ENCODE measurements at regions not wholly inside any gene's neighbourhood (a gene's known extent, or its start where the extent isn't known, plus 50 kb on each side); places are given as distances from the start of the nearest gene placed in this dataset.
"Not testable (repeated sequence)": the region's sequence is repeated elsewhere in the genome, so short reads cannot be mapped to it uniquely, and the experiment has no call there.

DNA sequence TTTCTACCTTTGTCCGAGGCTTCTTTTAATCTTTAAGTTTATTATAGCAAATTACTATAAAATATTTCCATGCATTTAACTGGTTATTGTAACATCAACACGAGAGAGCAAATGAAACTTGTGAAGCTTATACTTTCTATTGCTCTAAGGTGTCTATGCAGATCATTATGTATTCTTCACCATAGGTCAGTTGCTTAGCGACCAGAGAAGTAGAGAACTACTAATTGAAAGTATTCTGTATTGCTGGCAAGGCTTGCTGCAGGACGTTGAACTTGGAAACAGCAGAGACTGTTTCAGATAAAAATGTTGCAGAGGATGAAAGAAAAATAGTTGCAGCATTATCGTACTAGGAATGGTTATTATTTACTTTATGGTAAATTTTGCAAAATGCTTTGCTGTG, 933.6 kb upstream of the FOXG1 start:
- not testable (repeated sequence) for H3K79me2 ChIP-seq (ENCODE audit: insufficient read depth, low read length); H4K20me1 ChIP-seq (ENCODE audit: low read depth, low read length); H3F3A ChIP-seq (ENCODE audit: insufficient read depth); H2AFZ ChIP-seq (ENCODE audit: low read depth, low read length, severe bottlenecking); H3K4me3 ChIP-seq (ENCODE audit: insufficient read depth, low read length, poor library complexity, severe bottlenecking); H3K9me3 ChIP-seq (ENCODE audit: insufficient read depth, low read length); H3K27ac ChIP-seq (ENCODE audit: low read depth, low read length); H3K36me3 ChIP-seq (ENCODE audit: low read length); H3K27me3 ChIP-seq (ENCODE audit: low read length); H3K9ac ChIP-seq (ENCODE audit: low read length); H3K9me2 ChIP-seq (replicated peaks; ENCODE audit: insufficient read depth, low read length); H3K4me2 ChIP-seq (ENCODE audit: low read depth, low read length, poor library complexity, severe bottlenecking)

DNA sequence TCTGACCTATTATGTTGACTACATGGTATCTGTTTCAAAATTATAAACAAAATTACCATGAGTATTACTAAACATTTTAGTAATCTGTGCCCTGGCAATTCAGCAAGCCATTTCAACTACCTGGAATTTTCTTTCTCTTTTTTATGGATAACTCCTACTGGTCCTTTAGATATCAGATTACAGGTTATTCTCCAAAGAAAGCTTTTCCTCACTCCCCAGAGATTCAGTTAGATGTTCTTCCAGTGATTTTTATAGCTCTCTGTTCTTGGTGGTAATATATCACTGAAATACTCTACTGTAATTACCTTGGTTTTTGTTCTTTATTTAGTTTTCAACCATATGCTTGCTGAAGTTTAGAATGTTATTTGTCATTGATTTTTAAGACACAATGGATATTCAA, 930.2 kb upstream of the FOXG1 start:
- Histone ChIP-seq H3F3A (ENCODE audit: insufficient read depth) (no peaks in the 10 kb centered on the region), H3K9ac (ENCODE audit: low read length) (no peak overlapping the region), H4K20me1 (ENCODE audit: low read depth, low read length) (no peaks in the 10 kb centered on the region), H3K27ac (ENCODE audit: low read depth, low read length) (no peak overlapping the region), H3K4me3 (ENCODE audit: insufficient read depth, low read length, poor library complexity, severe bottlenecking) (no peak overlapping the region), H3K79me2 (ENCODE audit: insufficient read depth, low read length) (no peaks in the 10 kb centered on the region), H3K4me2 (ENCODE audit: low read depth, low read length, poor library complexity, severe bottlenecking) (no peak overlapping the region), H3K36me3 (ENCODE audit: low read length) (no peaks in the 10 kb centered on the region), H3K9me2 (replicated peaks; ENCODE audit: insufficient read depth, low read length) (no peaks in the 10 kb centered on the region), H3K9me3 (ENCODE audit: insufficient read depth, low read length) (no peaks in the 10 kb centered on the region), H2AFZ (ENCODE audit: low read depth, low read length, severe bottlenecking) (no peak overlapping the region), H3K27me3 (ENCODE audit: low read length) (no peaks in the 10 kb centered on the region)
- TF ChIP-seq EZH2phosphoT487 (conservative IDR thresholded peaks at IDR 0.05; ENCODE audit: low read length): no peak
- TF ChIP-seq, protein P1, sequence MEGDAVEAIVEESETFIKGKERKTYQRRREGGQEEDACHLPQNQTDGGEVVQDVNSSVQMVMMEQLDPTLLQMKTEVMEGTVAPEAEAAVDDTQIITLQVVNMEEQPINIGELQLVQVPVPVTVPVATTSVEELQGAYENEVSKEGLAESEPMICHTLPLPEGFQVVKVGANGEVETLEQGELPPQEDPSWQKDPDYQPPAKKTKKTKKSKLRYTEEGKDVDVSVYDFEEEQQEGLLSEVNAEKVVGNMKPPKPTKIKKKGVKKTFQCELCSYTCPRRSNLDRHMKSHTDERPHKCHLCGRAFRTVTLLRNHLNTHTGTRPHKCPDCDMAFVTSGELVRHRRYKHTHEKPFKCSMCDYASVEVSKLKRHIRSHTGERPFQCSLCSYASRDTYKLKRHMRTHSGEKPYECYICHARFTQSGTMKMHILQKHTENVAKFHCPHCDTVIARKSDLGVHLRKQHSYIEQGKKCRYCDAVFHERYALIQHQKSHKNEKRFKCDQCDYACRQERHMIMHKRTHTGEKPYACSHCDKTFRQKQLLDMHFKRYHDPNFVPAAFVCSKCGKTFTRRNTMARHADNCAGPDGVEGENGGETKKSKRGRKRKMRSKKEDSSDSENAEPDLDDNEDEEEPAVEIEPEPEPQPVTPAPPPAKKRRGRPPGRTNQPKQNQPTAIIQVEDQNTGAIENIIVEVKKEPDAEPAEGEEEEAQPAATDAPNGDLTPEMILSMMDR (IDR thresholded peaks at IDR 0.05; ENCODE audit: insufficient read depth, low read length, poor library complexity, severe bottlenecking): no peak

DNA sequence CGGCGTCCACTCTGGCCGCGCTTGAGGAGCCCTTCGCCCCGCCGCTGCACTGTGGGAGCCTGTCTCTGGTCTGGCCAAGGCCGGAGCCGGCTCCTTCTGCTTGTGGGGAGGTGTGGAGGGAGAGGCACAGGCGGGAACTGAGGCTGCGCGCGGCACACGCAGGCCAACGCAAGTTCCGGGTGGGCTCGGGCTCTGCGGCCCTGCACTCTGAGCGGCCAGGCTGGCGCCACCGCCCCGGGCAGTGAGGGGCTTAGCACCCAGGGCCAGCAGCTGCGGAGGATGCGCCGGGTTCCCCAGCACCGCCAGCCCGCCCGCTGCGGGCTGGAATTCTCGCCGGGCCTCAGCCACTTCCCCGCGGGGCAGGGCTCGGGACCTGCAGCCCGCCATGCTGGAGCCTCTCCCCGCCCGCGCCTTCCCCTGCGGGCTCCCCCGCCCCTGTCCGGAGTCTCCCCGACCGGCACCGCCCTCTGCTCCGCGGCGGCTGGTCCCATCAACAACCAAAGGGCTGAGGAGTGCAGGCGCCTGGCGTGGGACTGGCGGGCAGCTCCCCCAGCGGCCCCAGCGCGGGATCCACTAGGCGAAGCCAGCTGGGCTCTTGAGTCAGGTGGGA, 921.2 kb upstream of the FOXG1 start:
- Histone ChIP-seq H3K9me3 (ENCODE audit: insufficient read depth, low read length) (no peaks in the 10 kb centered on the region), H3K36me3 (ENCODE audit: low read length) (no peaks in the 10 kb centered on the region), H3K27ac (ENCODE audit: low read depth, low read length) (no peak overlapping the region), H3K27me3 (ENCODE audit: low read length) (no peaks in the 10 kb centered on the region), H3K79me2 (ENCODE audit: insufficient read depth, low read length) (no peaks in the 10 kb centered on the region), H3K4me3 (ENCODE audit: insufficient read depth, low read length, poor library complexity, severe bottlenecking) (no peak overlapping the region), H3K4me2 (ENCODE audit: low read depth, low read length, poor library complexity, severe bottlenecking) (no peak overlapping the region), H4K20me1 (ENCODE audit: low read depth, low read length) (no peaks in the 10 kb centered on the region), H3F3A (ENCODE audit: insufficient read depth) (no peaks in the 10 kb centered on the region), H3K9me2 (replicated peaks; ENCODE audit: insufficient read depth, low read length) (no peaks in the 10 kb centered on the region), H3K9ac (ENCODE audit: low read length) (no peak overlapping the region), H2AFZ (ENCODE audit: low read depth, low read length, severe bottlenecking) (no peak overlapping the region)
- TF ChIP-seq, protein P1 (IDR thresholded peaks at IDR 0.05; ENCODE audit: insufficient read depth, low read length, poor library complexity, severe bottlenecking): no peak
- TF ChIP-seq EZH2phosphoT487 (conservative IDR thresholded peaks at IDR 0.05; ENCODE audit: low read length): no peak

DNA sequence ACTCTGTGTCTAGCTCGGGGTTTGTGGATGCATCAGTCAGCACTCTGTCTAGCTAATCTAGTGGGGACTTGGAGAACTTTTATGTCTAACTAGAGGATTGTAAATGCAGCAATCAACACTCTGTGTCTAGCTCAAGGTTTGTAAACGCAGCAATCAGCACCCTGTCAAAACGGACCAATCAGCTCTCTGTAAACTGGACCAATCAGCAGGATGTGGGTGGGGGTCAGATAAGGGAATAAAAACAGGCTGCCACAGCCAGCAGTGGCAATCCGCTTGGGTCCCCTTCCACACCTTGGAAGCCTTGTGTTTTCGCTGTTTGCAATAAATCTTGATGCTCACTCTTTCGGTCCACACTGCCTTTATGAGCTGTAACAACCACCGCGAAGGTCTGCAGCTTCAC, 920.7 kb upstream of the FOXG1 start:
- H3K27ac ChIP-seq (ENCODE audit: low read depth, low read length): no peak overlapping the region
- H3K9ac ChIP-seq (ENCODE audit: low read length): no peak overlapping the region
- no peaks in the 10 kb centered on the region for H3K9me3 ChIP-seq (ENCODE audit: insufficient read depth, low read length)
- H3K79me2 ChIP-seq (ENCODE audit: insufficient read depth, low read length): no peaks in the 10 kb centered on the region
- H4K20me1 ChIP-seq (ENCODE audit: low read depth, low read length): no peaks in the 10 kb centered on the region
- no peak overlapping the region for H2AFZ ChIP-seq (ENCODE audit: low read depth, low read length, severe bottlenecking)
- no peak overlapping the region for H3K4me2 ChIP-seq (ENCODE audit: low read depth, low read length, poor library complexity, severe bottlenecking)
- H3K36me3 ChIP-seq (ENCODE audit: low read length): no peaks in the 10 kb centered on the region
- H3K27me3 ChIP-seq (ENCODE audit: low read length): no peaks in the 10 kb centered on the region
- H3F3A ChIP-seq (ENCODE audit: insufficient read depth): no peaks in the 10 kb centered on the region
- no peaks in the 10 kb centered on the region for H3K9me2 ChIP-seq (replicated peaks; ENCODE audit: insufficient read depth, low read length)
- TF ChIP-seq, protein P1 (IDR thresholded peaks at IDR 0.05; ENCODE audit: insufficient read depth, low read length, poor library complexity, severe bottlenecking): no peak
- no peak for TF ChIP-seq EZH2phosphoT487 (conservative IDR thresholded peaks at IDR 0.05; ENCODE audit: low read length)
- H3K4me3 ChIP-seq (ENCODE audit: insufficient read depth, low read length, poor library complexity, severe bottlenecking): no peak overlapping the region

DNA sequence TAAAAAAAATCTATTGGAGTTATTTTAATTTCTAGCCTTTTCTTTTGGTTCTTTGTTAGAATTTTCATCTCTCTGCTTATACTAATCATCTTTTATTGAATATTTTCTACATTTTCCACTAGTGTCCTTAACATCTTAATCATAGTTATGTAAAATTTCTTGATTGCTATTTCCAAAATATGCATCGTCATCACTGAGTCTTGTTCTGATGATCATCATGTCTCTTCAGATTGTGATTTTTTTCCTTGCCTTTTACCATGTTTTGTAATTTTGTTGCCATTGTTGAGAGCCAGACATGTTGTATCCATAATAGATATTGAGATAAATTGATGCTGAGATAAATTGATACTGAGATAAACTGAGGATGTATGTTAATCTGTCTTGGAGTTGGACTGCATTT, 919.1 kb upstream of the FOXG1 start:
- H3K9ac ChIP-seq (ENCODE audit: low read length); H3K79me2 ChIP-seq (ENCODE audit: insufficient read depth, low read length); H3K27me3 ChIP-seq (ENCODE audit: low read length); H3K9me2 ChIP-seq (replicated peaks; ENCODE audit: insufficient read depth, low read length); H3K9me3 ChIP-seq (ENCODE audit: insufficient read depth, low read length); H3F3A ChIP-seq (ENCODE audit: insufficient read depth); H3K4me3 ChIP-seq (ENCODE audit: insufficient read depth, low read length, poor library complexity, severe bottlenecking); H3K36me3 ChIP-seq (ENCODE audit: low read length); H2AFZ ChIP-seq (ENCODE audit: low read depth, low read length, severe bottlenecking); H3K27ac ChIP-seq (ENCODE audit: low read depth, low read length); H3K4me2 ChIP-seq (ENCODE audit: low read depth, low read length, poor library complexity, severe bottlenecking); H4K20me1 ChIP-seq (ENCODE audit: low read depth, low read length): not testable (repeated sequence)

DNA sequence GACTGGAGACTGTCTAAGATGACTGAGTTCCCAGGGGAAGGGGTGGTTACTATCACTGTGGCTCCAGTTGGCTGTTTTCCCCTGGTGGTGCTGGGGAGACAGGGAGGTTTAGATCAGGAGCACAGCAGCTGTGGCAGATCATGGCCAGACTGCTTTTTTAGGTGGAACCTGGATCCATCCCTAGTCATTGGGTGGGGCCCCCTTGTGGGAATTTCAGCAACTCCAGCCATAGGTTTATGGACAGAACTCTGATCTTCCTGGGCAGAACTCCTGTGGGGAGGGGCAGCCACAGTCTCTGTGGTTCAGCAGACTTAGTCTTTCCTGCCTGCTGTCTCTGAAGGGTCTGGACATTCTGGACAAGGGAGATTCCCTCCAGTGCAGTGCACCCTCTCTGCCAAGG, 917.4 kb upstream of the FOXG1 start:
- H3F3A ChIP-seq (ENCODE audit: insufficient read depth); H4K20me1 ChIP-seq (ENCODE audit: low read depth, low read length); H3K36me3 ChIP-seq (ENCODE audit: low read length); H3K4me3 ChIP-seq (ENCODE audit: insufficient read depth, low read length, poor library complexity, severe bottlenecking); H3K4me2 ChIP-seq (ENCODE audit: low read depth, low read length, poor library complexity, severe bottlenecking); H3K79me2 ChIP-seq (ENCODE audit: insufficient read depth, low read length); H3K27me3 ChIP-seq (ENCODE audit: low read length); H3K9me3 ChIP-seq (ENCODE audit: insufficient read depth, low read length); H3K27ac ChIP-seq (ENCODE audit: low read depth, low read length); H3K9ac ChIP-seq (ENCODE audit: low read length); H3K9me2 ChIP-seq (replicated peaks; ENCODE audit: insufficient read depth, low read length); H2AFZ ChIP-seq (ENCODE audit: low read depth, low read length, severe bottlenecking): not testable (repeated sequence)

All from SU-DHL-6 (cell line).